HepG2 (cell line): ENCODE measurements at regions not wholly inside any gene's neighbourhood (a gene's known extent, or its start where the extent isn't known, plus 50 kb on each side); places are given as distances from the start of the nearest gene placed in this dataset.

Experiments
- ATAC-seq: fragments of 200-7000 bp; cut with Tn5 transposase; 3 replicates; pipeline ENCODE4 v1.9.1; 2020; ENCODE audit warnings: mild to moderate bottlenecking, moderate library complexity
- BruUV-seq: library from RNA; stranded (reverse); fragments of 400-500 nt; replicated peaks from 2 replicates; lab custom pipeline; 2021; lab: Mats Ljungman, UMichigan
- CTCF ChIA-PET: fragments of 300-600 bp; formaldehyde crosslinking; extraction: SDS; loops from one replicate; lab custom pipeline; 2021; ENCODE audit warnings: low total read pairs, inconsistent platforms, low intra/inter-chr PET ratio; lab: Yijun Ruan, JAX
- POLR2A ChIA-PET: fragments of 350-600 bp; sonication (Branson Sonifier 250); formaldehyde crosslinking; loops from one replicate; lab custom pipeline; 2020; ENCODE audit warnings: antibody characterized with exemption, inconsistent platforms; lab: Yijun Ruan, JAX
- DNase-seq: peaks from one replicate; pipeline ENCODE4 v3.0.0-alpha.2; 2015; ENCODE audit warnings: low spot score
- FAIRE-seq: peaks from 3 replicates; lab custom pipeline; 2011; peaks lifted over from hg19 to GRCh38; lab: Jason Lieb, UNC
- H2AFZ ChIP-seq: one replicate; pipeline ENCODE4 v1.6.1; 2011; ENCODE audit warnings: low read length, inconsistent platforms
- H3K27ac ChIP-seq: fragments of 300-600 bp; 3 replicates; pipeline ENCODE4 v1.8.0; 2011; ENCODE audit warnings: mixed run types, mild to moderate bottlenecking, mixed read lengths, low read length, inconsistent platforms; ENCODE audit not compliant: insufficient read depth; ENCODE audit errors: extremely low read length
- H3K27me3 ChIP-seq, 2 experiments: fragments of 200-600 bp in 1 of 2; 2 replicates in 1 of 2; 3 replicates in 1 of 2; pipeline versions ENCODE4 v1.6.0 to v1.8.0; 2011; ENCODE audit warnings: low read length in 2 of 2, mild to moderate bottlenecking in 2 of 2, moderate library complexity in 2 of 2, inconsistent platforms in 1 of 2; ENCODE audit not compliant: insufficient read depth in 2 of 2, control insufficient read depth in 1 of 2
- H3K36me3 ChIP-seq, 2 experiments: fragments of 200-600 bp in 1 of 2; replicated peaks in 1 of 2; 2 replicates in 1 of 2; 3 replicates in 1 of 2; pipeline versions ENCODE4 v1.5.1 to v1.8.0; 2011; ENCODE audit warnings: low read length in 2 of 2, inconsistent platforms in 1 of 2; ENCODE audit not compliant: insufficient read depth in 2 of 2, control insufficient read depth in 1 of 2
- H3K4me1 ChIP-seq: 2 replicates; pipeline ENCODE4 v1.5.1; 2012; ENCODE audit warnings: low read length, inconsistent platforms; ENCODE audit not compliant: insufficient read depth
- H3K4me2 ChIP-seq: 2 replicates; pipeline ENCODE4 v1.6.0; 2011; ENCODE audit warnings: low read depth, low read length, inconsistent platforms
- H3K4me3 ChIP-seq, 3 experiments: fragments of 200-600 bp in 1 of 3; sonication (generic), shearing (Covaris generic) in 1 of 3; replicated peaks in 1 of 3; 2 replicates each; pipeline ENCODE4 v1.5.1; 2011 to 2016; ENCODE audit warnings: low read length in 3 of 3, inconsistent platforms in 2 of 3, low read depth in 2 of 3, mild to moderate bottlenecking in 2 of 3, control low read depth in 1 of 3, mixed read lengths in 1 of 3; ENCODE audit not compliant: insufficient read depth in 1 of 3
- H3K79me2 ChIP-seq: one replicate; pipeline ENCODE4 v1.6.1; 2011; ENCODE audit warnings: low read length, inconsistent platforms; ENCODE audit not compliant: insufficient read depth
- H3K9ac ChIP-seq: 2 replicates; pipeline ENCODE4 v1.6.0; 2011; ENCODE audit warnings: mild to moderate bottlenecking, low read depth, low read length, inconsistent platforms; ENCODE audit not compliant: insufficient read depth
- H3K9me3 ChIP-seq: 2 replicates; pipeline ENCODE4 v1.5.1; 2012; ENCODE audit warnings: mild to moderate bottlenecking, low read length
- H4K20me1 ChIP-seq: 2 replicates; pipeline ENCODE4 v1.6.0; 2011; ENCODE audit warnings: inconsistent platforms, mild to moderate bottlenecking, low read length, moderate library complexity; ENCODE audit not compliant: insufficient read depth
- ATF7 ChIP-seq, 2 experiments: fragments of 450-650 bp in 1 of 2; sonication (generic) in 1 of 2; formaldehyde crosslinking in 1 of 2; IDR thresholded peaks; 2 replicates each; pipeline versions ENCODE4 v1.4.0 to v1.6.1; 2016 to 2020; ENCODE audit warnings: antibody characterized with exemption in 1 of 2, mild to moderate bottlenecking in 1 of 2, missing genetic modification reagents in 1 of 2
- CBX2 ChIP-seq, 2 experiments: fragments of 200-600 bp in 1 of 2; sonication (generic); formaldehyde crosslinking in 1 of 2; IDR thresholded peaks; 2 replicates each; pipeline versions ENCODE4 v1.7.0 to v1.8.1; 2018 to 2022; ENCODE audit warnings: low read depth in 2 of 2, low read length in 1 of 2, mild to moderate bottlenecking in 1 of 2, missing genetic modification reagents in 1 of 2
- CHD4 ChIP-seq: fragments of 200-600 bp; sonication (generic); IDR thresholded peaks from 2 replicates; pipeline ENCODE4 v1.7.0; 2017; ENCODE audit warnings: mild to moderate bottlenecking, low read length, borderline replicate concordance
- EHMT2 ChIP-seq: fragments of 200-600 bp; sonication (generic); IDR thresholded peaks from 2 replicates; pipeline ENCODE4 v1.7.0; 2017; ENCODE audit warnings: antibody characterized with exemption, low read depth, low read length, borderline replicate concordance
- FOXC1 ChIP-seq: sonication (generic); formaldehyde crosslinking; IDR thresholded peaks from 2 replicates; pipeline ENCODE4 v1.8.0; 2022; ENCODE audit warnings: mild to moderate bottlenecking, missing genetic modification reagents, borderline replicate concordance
- HNF1B ChIP-seq: sonication (generic); formaldehyde crosslinking; IDR thresholded peaks from 2 replicates; pipeline ENCODE4 v1.5.1; 2020; ENCODE audit warnings: mild to moderate bottlenecking, moderate library complexity, missing genetic modification reagents
- HNRNPH1 ChIP-seq: fragments of 200-400 bp; formaldehyde crosslinking; optimal IDR thresholded peaks from 2 replicates; pipeline ENCODE3; 2017; ENCODE audit warnings: mild to moderate bottlenecking, low read depth, low read length
- HOXA5 ChIP-seq: sonication (generic); formaldehyde crosslinking; IDR thresholded peaks from 2 replicates; pipeline ENCODE4 v1.4.0; 2020; ENCODE audit warnings: missing genetic modification reagents
- NFATC3 ChIP-seq: sonication (generic); formaldehyde crosslinking; IDR thresholded peaks from 2 replicates; pipeline ENCODE4 v1.5.1; 2020; ENCODE audit warnings: mild to moderate bottlenecking, missing genetic modification reagents
- NFE2L2 ChIP-seq: fragments of 150-350 bp; IDR thresholded peaks from 2 replicates; pipeline ENCODE4 v1.6.1; 2014; ENCODE audit warnings: low read length
- RFX3 ChIP-seq: IDR thresholded peaks from 2 replicates; pipeline ENCODE4 v1.6.1; 2016; ENCODE audit warnings: missing biosample characterization, missing genetic modification reagents
- RORA ChIP-seq: sonication (generic); formaldehyde crosslinking; IDR thresholded peaks from 2 replicates; pipeline ENCODE4 v1.5.0; 2020; ENCODE audit warnings: mild to moderate bottlenecking, missing genetic modification reagents, moderate library complexity
- ZBTB38 ChIP-seq: sonication (generic); formaldehyde crosslinking; IDR thresholded peaks from 2 replicates; pipeline ENCODE4 v1.5.1; 2020; ENCODE audit warnings: mild to moderate bottlenecking, missing genetic modification reagents
- ZNF12 ChIP-seq: sonication (generic); formaldehyde crosslinking; IDR thresholded peaks from 2 replicates; pipeline ENCODE4 v1.5.0; 2020; ENCODE audit warnings: missing genetic modification reagents
- ZNF256 ChIP-seq: sonication (generic); formaldehyde crosslinking; conservative IDR thresholded peaks from 2 replicates; pipeline ENCODE4 v1.4.0; 2020; ENCODE audit warnings: missing genetic modification reagents
- ZNF280D ChIP-seq: sonication (generic); formaldehyde crosslinking; IDR thresholded peaks from 2 replicates; pipeline ENCODE4 v1.5.1; 2020; ENCODE audit warnings: mild to moderate bottlenecking, missing genetic modification reagents
- ZNF414 ChIP-seq: sonication (generic); formaldehyde crosslinking; IDR thresholded peaks from 2 replicates; pipeline ENCODE4 v1.5.0; 2020; ENCODE audit warnings: missing genetic modification reagents
- ZNF7 ChIP-seq: IDR thresholded peaks from 2 replicates; pipeline ENCODE4 v1.6.1; 2016; ENCODE audit warnings: missing biosample characterization, missing genetic modification reagents
- ZNF761 ChIP-seq: sonication (generic); formaldehyde crosslinking; conservative IDR thresholded peaks from 2 replicates; pipeline ENCODE4 v1.4.0; 2020; ENCODE audit warnings: mild to moderate bottlenecking, missing genetic modification reagents
- WGBS: methylation state at CpG from one replicate; pipeline ENCODE4 v1.1.6; 2017; ENCODE audit warnings: low lambda C conversion rate; 5-methylcytosine and 5-hydroxymethylcytosine counted together
- in situ Hi-C: cut with HindIII; loops from 2 replicates; pipeline ENCODE4 v1.10.0; 2017; ENCODE audit warnings: low pct_unique_long_range_greater_than_20kb; ENCODE audit not compliant: extremely low pct_ligation_motif_present
- intact Hi-C: fragments of 100-400 bp; cut with micrococcal nuclease; formaldehyde crosslinking; loops from one replicate; pipeline ENCODE4 v1.10.0; 2022; ENCODE audit not compliant: unreplicated experiment

GRCh38 chr7:85875398-85875797 is 688.5 kb upstream of the SEMA3D start:
- ATAC-seq: no peak
- intact Hi-C loops: no loop called here
- no peaks in the 10 kb centered on the region for H3K36me3 ChIP-seq
- no peak overlapping the region for H3K4me2 ChIP-seq
- no peaks in the 10 kb centered on the region for H3K27me3 ChIP-seq
- DNase-seq: no peak
- TF ChIP-seq NFE2L2 (no peak), ATF7 (IDR thresholded peaks at IDR 0.05) (no peak), ATF7 (CRISPR knock-in tag; IDR thresholded peaks at IDR 0.05) (no peak), ZNF256 (CRISPR knock-in tag) (no peak), NFATC3 (CRISPR knock-in tag) (no peak), RFX3 (no peak), CBX2 (IDR thresholded peaks at IDR 0.05; ENCODE audit: low read depth, low read length) (no peak), CBX2 (CRISPR knock-in tag; IDR thresholded peaks at IDR 0.05; ENCODE audit: low read depth) (no peak), ZBTB38 (CRISPR knock-in tag) (no peak), FOXC1 (CRISPR knock-in tag) (no peak), EHMT2 (no peak), ZNF280D (CRISPR knock-in tag) (no peak), RORA (CRISPR knock-in tag) (no peak), HOXA5 (CRISPR knock-in tag) (no peak), CHD4 (no peak), ZNF12 (no peak), ZNF7 (CRISPR knock-in tag) (no peak), ZNF414 (CRISPR knock-in tag) (no peak), HNRNPH1 (no peak), HNF1B (no peak), ZNF761 (CRISPR knock-in tag) (no peak)
- no peak overlapping the region for H3K4me3 ChIP-seq
- no peaks in the 10 kb centered on the region for H3K9me3 ChIP-seq
- ChIA-PET POLR2A (no interaction called here), CTCF (no interaction called here)
- no TSS peak for BruUV-seq
- no peaks in the 10 kb centered on the region for H3K4me1 ChIP-seq
- no peak overlapping the region for H2AFZ ChIP-seq
- no peak for FAIRE-seq
- H3K27ac ChIP-seq: no peak overlapping the region
- no peaks in the 10 kb centered on the region for H3K79me2 ChIP-seq
- no peak overlapping the region for H3K9ac ChIP-seq
- H4K20me1 ChIP-seq: no peaks in the 10 kb centered on the region
- 0% methylated on average over 1 of the region's 1 CpG for WGBS
- in situ Hi-C loops: loop anchor here (25.0 kb wide), 1 partner anchor 1037 kb away; no protein-coding TSS in a partner anchor
